Middle frontal gyrus (tissue), 1 donor: ENCODE measurements at regions not wholly inside any gene's neighbourhood (a gene's known extent, or its start where the extent isn't known, plus 50 kb on each side); places are given as distances from the start of the nearest gene placed in this dataset.

Source experiments
- DNase-seq: peaks from one replicate; pipeline ENCODE4 v3.0.0-alpha.2; 2015; ENCODE audit warnings: low spot score; ENCODE audit errors: extremely low spot score

DNA sequence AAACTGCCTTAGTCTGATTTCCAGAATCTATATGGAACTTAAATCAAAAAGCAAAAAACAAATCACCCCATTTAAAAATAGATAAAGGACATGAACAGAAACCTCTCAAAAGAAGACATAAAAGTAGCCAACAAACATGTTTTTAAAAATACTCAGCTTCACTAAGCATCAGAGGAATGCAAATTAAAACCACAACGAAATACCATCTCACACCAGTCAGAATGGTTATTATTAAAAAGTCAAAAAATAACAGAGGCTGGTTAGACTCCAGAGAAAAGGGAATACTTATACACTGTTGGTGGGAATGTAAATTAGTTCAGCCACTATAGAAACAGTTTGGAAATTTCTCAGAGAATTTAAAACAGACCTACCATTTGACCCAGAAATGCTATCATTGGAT lies 367.9 kb downstream of the ZIC4 start:
- DNase-seq, result no peak

DNA sequence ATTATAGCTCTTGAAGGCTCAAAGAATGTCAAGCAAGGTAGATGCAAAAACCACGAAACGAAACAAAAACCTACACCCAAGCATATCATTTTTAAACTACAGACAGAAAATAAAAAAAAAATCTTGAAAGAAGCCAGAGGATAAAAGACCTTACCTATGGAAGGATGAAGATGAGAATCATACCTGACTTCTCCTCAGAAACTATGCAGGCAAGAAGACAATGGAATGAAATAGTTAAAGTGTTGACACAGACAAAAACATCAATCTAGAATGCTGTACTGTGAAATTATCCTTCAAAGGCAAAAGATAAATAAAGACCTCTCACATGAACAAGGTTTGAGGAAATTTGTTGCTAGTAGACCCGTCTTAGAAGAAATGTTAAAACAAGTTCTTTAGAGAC lies 372.0 kb downstream of the ZIC4 start:
- DNase-seq, result no peak

DNA sequence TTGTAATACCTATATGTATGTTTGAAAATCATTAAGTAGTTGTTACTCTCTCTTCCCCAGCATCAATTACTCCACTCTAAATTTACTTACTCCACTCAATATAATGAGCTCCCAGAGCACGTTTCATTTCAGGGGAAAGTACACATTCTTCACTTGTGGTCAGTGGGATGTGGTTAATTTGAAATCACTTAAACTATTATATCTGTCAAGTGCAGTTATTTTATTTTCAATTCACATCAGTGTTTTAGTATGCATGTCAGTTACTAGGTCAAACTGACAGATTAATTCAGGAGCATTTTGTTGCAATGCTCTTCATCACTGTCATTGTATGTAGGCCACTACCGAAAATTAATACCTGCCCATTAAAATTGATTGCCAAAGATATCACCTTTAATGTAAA lies 376.1 kb downstream of the ZIC4 start:
- no peak for DNase-seq

DNA sequence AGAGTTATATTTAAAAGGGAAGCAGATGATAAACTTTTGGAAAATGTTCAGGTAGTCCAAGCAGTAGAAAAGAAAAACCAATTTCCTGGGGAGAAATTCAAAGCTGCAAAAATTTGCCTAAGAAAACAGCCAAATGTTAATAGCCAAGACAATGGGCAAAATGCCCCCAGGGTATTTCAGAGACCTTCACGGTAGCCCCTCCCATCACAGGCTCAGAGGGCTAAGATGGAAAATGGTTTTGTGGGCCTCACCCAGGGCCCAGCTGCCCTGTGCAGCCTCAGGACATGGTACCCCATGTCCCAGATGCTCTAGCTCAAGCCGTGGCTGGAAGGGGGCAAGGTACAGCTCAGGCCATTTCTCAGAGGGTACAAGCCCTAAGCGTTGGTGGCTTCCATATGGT lies 391.0 kb downstream of the ZIC4 start:
- no peak for DNase-seq

DNA sequence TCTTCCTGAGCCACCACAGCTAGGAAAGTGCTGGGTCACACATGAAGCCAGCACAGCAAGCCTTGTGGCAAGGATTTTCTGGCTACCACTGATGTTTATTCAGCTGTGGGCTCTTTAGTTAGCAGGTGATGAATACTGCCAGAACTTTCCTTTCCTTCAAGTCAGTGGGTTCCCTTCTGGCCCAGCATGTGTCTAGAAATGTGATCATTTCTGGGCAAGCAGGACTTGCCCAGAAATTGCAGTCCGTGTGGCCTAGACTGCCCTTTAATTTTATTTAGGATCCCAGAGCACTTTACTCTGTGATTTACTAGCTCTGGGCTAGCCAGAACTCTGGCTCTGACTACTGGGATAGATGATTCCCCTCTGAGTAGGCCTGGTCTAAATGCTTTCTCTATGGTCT lies 397.5 kb downstream of the ZIC4 start:
- DNase-seq, result no peak

DNA sequence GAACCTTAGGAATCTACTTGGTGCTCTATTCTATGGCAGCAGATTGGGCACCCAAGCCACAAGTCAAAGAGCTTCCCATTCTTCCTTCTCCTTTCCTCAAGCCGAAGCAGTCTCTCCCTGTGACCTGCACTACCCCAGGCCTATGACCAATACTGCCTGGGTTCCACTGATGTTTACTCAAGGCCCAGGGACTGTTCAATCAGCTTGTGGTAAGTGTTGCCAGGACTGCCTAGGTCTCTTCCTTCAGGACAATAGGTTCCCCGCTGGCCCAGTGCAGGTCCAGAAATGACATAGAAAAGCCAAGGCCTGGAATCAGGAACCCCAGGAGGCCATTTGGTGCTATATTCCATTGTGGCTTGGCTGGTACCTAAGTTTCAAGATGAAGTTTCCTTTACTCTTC lies 397.9 kb downstream of the ZIC4 start:
- no peak for DNase-seq

DNA sequence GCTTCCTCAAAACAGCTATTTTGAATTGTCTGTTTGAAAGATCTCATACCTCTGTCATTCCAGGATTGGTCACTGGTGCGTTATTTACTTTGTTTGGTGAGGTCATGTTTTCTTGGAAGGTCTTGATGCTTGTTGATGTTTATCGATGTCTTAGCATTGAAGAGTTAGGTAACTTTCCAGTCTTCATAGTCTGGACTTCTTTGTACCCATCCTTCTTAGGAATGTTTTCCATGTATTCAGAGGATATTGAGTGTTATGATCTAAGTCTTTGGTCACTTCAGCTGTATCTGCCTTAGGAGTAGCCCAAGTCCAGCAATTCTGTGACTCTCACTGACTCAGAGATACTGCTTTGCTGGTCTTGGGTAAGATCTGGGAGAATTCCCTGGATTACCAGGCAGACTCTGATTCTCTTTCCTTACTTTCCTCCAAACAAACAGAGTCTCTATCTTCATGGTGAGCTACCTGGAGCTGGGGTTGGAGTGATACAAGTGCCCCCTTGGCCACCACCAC lies 398.6 kb downstream of the ZIC4 start:
- no peak for DNase-seq

DNA sequence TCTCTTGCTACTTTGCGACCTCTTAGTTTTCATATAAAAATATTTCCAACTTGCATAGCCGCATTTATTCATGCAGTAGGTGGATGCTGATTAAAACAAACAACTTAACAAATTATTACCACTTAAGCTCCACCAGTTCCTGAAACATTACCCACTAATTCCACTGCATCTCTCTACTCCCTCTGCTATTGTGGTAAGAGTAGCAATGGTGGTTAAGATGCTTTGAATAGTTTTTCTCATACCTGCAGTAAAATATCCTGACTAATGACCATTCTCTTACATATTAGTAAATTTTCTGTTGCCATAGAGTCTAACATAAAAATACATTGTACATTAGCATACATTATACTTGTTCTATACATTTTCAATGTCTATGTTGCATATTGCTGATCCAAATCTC lies 397.6 kb upstream of the PLSCR5 start:
- no peak for DNase-seq

DNA sequence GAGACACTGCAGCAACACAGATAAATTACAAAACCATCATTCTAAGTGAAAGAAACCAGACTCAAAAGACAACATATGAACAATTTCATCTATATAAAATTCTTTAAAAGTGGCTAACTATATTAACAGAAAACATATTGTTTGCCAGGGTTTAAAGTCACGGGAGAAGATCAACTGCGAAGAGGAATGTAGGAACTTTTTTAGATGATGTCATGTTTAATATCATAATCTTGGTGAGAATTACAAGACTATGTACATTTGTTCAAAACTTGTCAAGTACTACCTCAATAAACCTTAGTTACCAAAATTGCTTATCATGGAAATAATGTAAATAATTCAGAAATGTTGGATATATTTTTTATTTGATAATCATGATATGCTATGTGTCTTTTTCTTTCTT lies 395.1 kb upstream of the PLSCR5 start:
- DNase-seq, result no peak

DNA sequence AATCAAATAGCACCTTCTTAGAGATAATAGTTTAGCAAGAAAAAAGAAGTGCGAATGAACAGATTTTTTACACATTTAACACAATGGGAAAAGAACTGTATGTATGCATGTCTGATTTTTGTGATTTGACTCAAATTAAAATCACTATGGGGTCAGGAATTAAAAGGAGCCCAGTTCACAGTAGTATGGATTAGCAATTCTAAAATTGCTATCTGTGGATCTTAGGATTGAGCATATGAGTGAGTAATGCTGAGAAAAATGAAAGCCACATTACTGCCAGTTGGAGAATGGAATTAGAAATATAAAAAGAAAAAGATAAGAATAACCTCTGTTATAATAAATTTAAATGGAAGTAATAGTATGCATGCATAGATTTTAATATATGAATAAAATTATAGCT lies 386.8 kb upstream of the PLSCR5 start:
- DNase-seq, result no peak

DNA sequence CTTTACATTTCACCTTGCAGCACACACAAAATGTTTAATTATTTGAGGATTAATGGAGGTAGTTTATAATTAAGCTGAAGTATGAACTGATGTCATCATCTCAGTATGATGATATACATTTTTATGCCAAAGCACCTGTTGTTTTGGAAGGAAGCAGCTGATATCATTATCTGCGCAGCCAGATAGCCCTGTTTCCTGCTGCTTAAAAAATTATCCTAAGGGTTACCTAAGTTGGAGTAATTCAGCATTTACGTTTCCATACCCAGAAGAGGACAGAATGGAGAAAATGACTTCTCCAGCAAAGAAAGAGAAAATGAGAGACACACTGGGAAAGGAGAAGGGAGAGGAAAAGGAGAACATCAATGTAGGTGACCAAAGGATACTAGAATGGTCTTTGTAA lies 370.3 kb upstream of the PLSCR5 start:
- DNase-seq, result no peak

DNA sequence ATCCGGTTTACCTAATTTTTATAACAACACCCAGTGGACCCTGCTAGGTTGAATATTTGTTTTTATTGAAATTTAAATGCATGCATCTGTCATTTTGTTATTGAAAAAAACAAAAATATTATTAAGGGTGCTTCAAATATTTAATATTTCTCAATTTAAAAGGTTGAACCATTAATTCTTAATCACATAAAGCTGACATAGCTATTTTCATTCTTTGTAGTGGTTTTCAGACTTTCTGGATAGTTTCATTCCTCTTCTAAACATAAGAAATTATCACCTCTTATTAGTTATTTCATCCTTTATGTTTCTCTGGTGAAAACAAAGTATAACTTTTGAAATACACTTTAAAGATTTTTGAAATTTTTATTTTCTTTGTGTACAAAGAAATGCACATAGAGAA lies 369.9 kb upstream of the PLSCR5 start:
- no peak for DNase-seq

DNA sequence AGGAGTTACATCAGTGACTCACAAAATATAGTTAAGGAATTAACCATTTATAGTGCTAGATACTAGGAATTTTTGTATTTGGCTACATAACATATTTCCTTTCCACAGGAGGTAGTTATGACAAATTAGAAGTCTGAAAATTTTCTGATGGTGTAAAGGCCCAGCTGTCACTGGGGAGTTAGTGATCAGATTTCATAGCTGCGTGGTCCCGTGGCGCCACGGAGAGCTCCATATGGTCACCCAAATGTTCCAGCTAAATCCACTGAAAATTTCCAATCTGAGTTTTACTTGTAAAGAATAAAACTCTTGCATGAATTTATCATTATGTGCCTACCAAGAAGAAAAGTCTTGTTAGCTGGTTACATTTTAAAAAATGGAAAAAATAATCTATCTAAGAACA lies 368.9 kb upstream of the PLSCR5 start:
- peak; percentile 5 for DNase-seq

DNA sequence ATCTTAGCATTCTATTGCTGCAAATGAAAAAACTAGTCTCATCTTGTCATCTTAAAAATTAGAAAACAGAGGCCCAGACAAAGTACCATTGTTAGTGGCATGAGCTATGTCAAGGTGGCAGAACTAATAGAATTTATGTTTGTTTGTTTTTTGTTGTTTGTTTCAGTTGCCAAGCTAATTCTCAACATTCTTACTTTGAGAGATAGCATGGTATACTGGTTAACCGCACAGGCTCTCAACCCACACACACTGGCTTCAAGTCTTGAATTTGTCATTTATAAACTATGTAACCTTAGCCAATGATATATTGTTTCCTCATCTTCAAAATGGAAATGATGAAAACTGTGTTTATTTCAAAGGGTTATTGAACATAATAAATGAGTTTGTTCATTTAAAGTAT lies 367.6 kb upstream of the PLSCR5 start:
- DNase-seq, result no peak

DNA sequence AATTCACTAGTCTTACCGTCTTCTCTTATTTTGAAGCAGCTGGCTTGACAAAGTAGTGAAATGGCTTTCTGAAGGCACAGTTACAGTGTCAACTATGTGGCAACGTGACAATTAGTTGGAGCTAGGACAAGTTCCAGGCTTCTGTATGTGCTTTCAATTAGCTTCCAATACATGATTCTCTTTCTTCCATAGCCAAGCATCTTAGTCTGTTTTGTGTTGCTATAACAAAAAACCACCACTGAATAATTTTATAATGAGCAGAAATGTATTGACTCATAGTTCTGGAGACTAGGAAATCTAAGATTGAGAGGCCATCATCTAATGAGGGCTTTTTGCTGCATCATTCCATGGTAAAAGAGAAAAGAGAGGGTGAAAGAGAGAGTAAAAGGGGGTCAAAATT lies 365.1 kb upstream of the PLSCR5 start:
- no peak for DNase-seq

DNA sequence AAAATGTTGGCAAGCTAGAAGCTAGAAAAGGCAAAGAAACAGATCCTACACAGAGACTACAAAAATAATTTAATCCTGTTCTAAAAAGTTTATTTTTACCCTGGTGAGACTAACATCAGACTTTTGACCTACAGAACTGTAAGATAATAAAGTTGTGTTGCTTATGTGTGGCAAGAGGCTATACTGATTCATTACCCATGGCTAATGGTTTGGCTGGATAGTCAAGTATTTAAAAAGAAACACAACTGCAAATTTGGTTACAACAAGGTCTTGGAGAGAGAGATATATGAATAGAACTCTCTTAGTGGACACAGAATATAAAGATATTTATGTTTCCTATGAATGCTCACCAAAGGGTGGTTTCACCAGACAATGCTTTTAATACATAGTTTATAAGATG lies 364.2 kb upstream of the PLSCR5 start:
- no peak for DNase-seq

DNA sequence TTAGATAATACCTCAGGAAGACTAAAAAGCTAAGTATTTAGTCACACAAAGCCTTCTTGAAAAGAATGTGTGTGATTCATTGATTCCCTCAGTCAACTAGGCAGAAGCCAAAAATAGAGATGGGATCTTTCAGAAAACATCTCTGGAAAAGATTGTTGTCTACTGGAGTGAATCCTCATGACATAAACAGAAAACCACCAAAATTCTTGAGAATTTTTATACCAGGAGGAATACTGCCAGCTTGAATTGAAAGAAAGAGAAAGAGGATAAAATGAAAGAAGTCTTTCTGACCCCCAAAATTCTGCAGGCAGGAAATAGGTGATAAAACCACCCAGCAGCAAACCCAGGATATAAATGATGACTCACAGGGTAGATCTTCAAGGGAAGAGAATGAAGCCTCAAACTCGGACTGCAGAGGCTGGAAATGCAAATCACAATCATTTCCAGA lies 363.1 kb upstream of the PLSCR5 start:
- DNase-seq, result peak; percentile 22

DNA sequence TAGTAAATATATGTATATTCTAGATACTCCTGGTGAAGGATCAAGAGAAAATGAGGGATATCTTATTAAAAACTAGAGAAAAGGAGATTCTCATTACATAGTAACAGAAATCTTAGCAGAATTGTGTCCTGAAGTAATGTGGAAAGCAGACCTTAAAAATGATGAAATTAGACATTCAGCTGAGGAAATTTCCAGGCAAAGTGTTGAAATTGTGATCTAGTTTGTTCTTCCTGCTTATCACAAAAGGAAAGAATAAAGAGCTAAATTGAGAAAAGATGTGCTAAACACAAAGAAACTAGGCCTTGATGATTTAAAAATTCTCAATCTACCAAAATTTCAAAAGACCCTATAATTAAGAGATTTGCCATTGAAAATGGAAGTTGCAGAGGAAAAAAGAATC lies 362.6 kb upstream of the PLSCR5 start:
- no peak for DNase-seq

DNA sequence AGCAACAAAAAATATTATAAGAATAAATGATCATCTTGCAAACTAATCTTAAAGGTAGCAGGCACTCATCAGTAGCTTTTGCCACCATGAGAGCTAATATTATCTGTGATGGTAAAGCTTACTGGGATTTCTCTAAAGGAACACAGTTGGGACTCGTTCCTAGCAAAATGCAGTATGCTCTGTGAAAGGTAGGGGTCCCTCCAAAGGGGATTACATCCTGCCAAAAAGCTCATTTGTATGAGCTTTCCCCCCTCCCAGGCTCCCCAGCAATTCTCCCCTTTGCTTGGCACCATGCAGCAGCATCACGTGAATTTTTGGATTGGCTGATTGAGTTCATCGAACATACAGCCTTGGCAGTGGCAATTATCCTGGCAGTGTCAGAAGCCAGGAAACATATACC lies 361.0 kb upstream of the PLSCR5 start:
- no peak for DNase-seq

DNA sequence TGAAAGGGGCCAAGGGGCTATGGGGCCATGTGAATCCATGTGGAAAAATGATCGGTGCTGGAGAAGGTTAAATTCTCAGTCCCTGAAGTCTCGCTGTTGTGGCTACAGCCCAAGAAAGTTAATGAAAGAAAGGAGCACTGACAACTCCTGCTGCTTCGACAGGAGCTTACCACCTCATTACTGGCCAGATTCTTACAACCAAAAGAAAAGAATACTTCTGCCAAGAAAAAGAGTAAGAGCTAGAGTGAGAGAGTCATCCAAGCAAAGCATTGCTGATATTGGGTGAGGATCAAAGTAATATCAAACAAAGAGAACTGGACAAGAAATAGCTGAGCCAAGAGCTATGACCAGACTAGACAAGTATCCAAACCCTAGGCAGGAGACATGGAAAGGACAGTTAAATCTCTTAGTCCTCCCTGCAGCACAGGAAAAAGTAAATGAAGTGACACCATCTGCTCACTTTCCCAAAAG lies 348.4 kb upstream of the PLSCR5 start:
- no peak for DNase-seq

DNA sequence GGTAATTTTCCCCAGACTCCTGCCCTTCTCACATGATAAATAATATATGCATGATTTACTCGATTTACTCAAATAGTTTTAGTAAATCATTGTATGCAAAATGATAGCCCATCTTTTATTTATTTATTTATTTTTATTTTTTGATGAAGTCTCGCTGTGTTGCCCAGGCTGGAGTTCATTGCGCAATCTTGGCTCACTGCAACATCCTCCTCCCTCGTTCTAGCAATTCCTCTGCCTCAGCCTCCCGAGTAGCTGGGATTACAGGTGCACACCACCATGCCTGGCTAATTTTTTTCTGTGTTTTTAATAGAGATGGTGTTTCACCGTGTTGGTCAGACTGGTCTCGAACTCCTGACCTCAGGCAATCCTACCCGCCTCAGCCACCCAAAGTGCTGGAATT lies 343.8 kb upstream of the PLSCR5 start:
- no peak for DNase-seq

DNA sequence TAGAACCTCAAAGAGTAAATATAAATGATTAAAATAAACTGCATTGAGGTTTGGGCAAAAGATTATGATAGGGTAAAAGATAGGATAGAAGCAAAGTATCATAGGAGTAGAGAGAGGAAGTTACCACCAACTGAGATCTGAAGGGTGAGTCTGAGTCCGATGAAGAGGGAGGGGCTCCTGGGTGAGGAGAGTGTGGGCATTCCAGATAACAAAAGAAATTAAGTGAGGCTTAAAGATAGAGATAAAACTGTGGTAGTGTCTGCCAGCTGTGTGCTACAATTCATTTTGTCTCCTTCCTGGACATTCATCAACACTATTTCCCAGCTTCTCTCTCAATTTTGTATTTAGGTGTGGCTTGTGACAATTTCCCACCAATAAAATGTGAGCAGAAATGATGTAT lies 343.0 kb upstream of the PLSCR5 start:
- DNase-seq, result no peak

DNA sequence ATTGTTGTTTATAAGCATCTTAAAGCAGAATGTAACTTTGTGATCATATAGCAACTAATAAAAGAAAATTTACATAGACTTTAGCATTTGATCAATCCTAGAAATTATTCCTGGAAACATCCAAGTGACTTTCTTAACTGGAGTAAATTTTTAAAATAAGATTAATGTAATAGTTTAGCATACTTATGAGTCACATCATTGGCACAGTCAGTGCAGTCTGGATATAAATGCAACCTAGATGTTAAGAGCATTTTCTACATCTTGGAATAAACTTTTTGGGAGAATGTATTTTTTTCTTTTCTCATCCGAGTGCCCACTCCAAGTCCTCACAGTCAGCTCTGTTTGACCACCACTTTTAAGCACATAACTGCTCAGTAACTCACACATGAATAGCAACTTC lies 324.6 kb upstream of the PLSCR5 start:
- DNase-seq, result no peak

DNA sequence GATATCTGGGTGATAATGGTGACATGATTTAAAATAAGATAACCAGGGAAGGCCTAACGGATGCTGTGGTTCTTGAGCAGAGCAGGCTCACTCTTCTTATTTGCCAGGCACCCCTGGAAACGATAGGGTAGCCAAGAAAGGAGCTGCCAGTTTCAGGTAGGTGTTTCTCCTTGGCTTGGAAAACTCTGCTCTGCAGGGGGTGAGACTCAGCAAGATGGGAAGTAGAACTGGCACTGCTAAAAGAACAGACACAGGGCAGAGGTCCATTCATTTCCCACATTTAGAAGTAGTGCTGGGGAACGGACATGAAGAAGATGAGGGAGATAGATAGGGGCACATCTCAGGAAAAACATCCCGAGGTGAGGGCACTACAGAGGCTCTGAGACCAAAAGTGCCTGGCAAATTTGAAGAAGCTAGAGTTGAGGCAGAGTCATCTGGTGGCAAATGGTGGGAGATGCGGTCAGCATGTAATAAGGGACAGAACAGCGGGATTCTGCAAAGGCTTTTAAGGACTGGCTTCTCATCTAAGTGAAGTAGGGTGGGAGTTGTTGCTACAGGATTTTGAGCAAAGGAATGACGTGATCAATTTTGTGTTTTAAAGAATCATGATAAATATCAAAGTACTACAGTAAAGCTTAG lies 323.4 kb upstream of the PLSCR5 start:
- no peak for DNase-seq
